ENCODE measurements at regions not wholly inside any gene's neighbourhood (a gene's known extent, or its start where the extent isn't known, plus 50 kb on each side); places are given as distances from the start of the nearest gene placed in this dataset.

- DNase-seq (no peak), ATAC-seq (ENCODE audit: low read depth) (no peak)
- Histone ChIP-seq H2AK9ac (replicated peaks; ENCODE audit: low read depth, low read length, poor library complexity) (no peak overlapping the region), H3K4me2 (ENCODE audit: low read depth, low read length) (no peak overlapping the region), H3K27ac (ENCODE audit: insufficient read depth, low read length) (no peak overlapping the region), H3K4me1 (ENCODE audit: control insufficient read depth, insufficient read depth, low read length) (no peaks in the 10 kb centered on the region), H3K9me3 (ENCODE audit: control insufficient read depth, insufficient read depth, low read length) (peaks cover 6% of the 10 kb centered on the region), H4K91ac (ENCODE audit: insufficient read depth, low read depth, low read length) (no peak overlapping the region), H3K9ac (ENCODE audit: low read depth, low read length) (no peak overlapping the region), H3K23ac (ENCODE audit: low read depth, low read length) (no peak overlapping the region), H4K20me1 (ENCODE audit: insufficient read depth, low read length) (no peaks in the 10 kb centered on the region), H3K18ac (ENCODE audit: low read depth, low read length) (no peak overlapping the region), H3K4ac (ENCODE audit: low read depth, low read length) (no peak overlapping the region), H4K5ac (ENCODE audit: low read depth, low read length) (no peak overlapping the region), H3K4me3 (ENCODE audit: insufficient read depth, low read depth, low read length) (no peak overlapping the region), H3K14ac (replicated peaks; ENCODE audit: low read depth, low read length) (no peak overlapping the region), H3K56ac (ENCODE audit: extremely low read depth, insufficient read depth, low read length) (no peak overlapping the region), H4K8ac (ENCODE audit: low read depth in 2 of 2, low read length in 2 of 2) (no peak overlapping the region), H3K27me3 (ENCODE audit: control insufficient read depth, insufficient read depth, low read length) (no peaks in the 10 kb centered on the region), H2AFZ (replicated peaks; ENCODE audit: low read length, poor library complexity) (no peak overlapping the region), H3K9me1 (ENCODE audit: insufficient read depth, low read length) (no peaks in the 10 kb centered on the region), H2BK5ac (ENCODE audit: low read depth, low read length, poor library complexity, severe bottlenecking) (no peak overlapping the region), H2BK15ac (ENCODE audit: low read depth, low read length) (no peak overlapping the region), H2BK20ac (ENCODE audit: low read depth, low read length) (no peak overlapping the region), H2BK120ac (ENCODE audit: low read depth, low read length) (no peak overlapping the region), H3K36me3 (ENCODE audit: control insufficient read depth, insufficient read depth, low read length) (no peaks in the 10 kb centered on the region), H3K79me1 (ENCODE audit: low read depth in 1 of 2, low read length in 2 of 2) (no peaks in the 10 kb centered on the region), H2AK5ac (ENCODE audit: low read depth, low read length) (no peak overlapping the region)
- ChIA-PET CTCF (no interaction called here), POLR2A (ENCODE audit: unreplicated experiment) (no interaction called here)
- BruUV-seq (replicated peaks) = no TSS peak
- WGBS, 2 experiments (ENCODE audit: extremely low coverage in 2 of 2, insufficient read length in 1 of 2) = no CpG with 5 or more reads among the region's 4 CpGs
- in situ Hi-C loops (cut with MboI; ENCODE audit: low sequenced_read_pairs) = no loop called here
- intact Hi-C loops (cut with micrococcal nuclease) = no loop called here
- TF ChIP-seq CEBPB (IDR thresholded peaks at IDR 0.05; ENCODE audit: low read depth, low read length) (no peak), RCOR1 (IDR thresholded peaks at IDR 0.05; ENCODE audit: insufficient replicate concordance, low read length) (no peak), MAFK (IDR thresholded peaks at IDR 0.05; ENCODE audit: low read depth, low read length) (no peak), USF2 (IDR thresholded peaks at IDR 0.05; ENCODE audit: low read depth, low read length) (no peak), MAZ (IDR thresholded peaks at IDR 0.05; ENCODE audit: borderline replicate concordance, low read depth, low read length) (no peak), BHLHE40 (IDR thresholded peaks at IDR 0.05; ENCODE audit: low read depth, low read length) (no peak), CHD1 (IDR thresholded peaks at IDR 0.05; ENCODE audit: low read depth, low read length) (no peak), RFX5 (IDR thresholded peaks at IDR 0.05; ENCODE audit: low read depth, low read length) (no peak), CTCF (conservative IDR thresholded peaks at IDR 0.05; ENCODE audit: low read depth, low read length) (no peak), NFE2L2 (IDR thresholded peaks at IDR 0.05; ENCODE audit: low read depth, low read length) (no peak), SMC3 (IDR thresholded peaks at IDR 0.05; ENCODE audit: low read depth, low read length) (no peak), FOS (IDR thresholded peaks at IDR 0.05; ENCODE audit: low read depth, low read length) (no peak), ELK1 (IDR thresholded peaks at IDR 0.05; ENCODE audit: borderline replicate concordance, low read depth, low read length) (no peak), RAD21 (IDR thresholded peaks at IDR 0.05; ENCODE audit: low read length) (no peak), MXI1 (IDR thresholded peaks at IDR 0.05; ENCODE audit: borderline replicate concordance, low read depth, low read length) (no peak), POLR2A (IDR thresholded peaks at IDR 0.05; ENCODE audit: low read depth, low read length) (no peak)
- dilution Hi-C loops (cut with HindIII; ENCODE audit: low sequenced_read_pairs, unreplicated experiment) = no loop called here
Measured at GRCh38 chr1:239555350-239555749, 169.0 kb downstream of the CHRM3 start.

All from IMR-90 (cell line).